ENCODE measurements at regions not wholly inside any gene's neighbourhood (a gene's known extent, or its start where the extent isn't known, plus 50 kb on each side); places are given as distances from the start of the nearest gene placed in this dataset.

GRCh38 chr5:12757035-12757434 lies 852.8 kb upstream of the CTNND2 start:
- no peak for TF ChIP-seq CTCF (IDR thresholded peaks at IDR 0.05; ENCODE audit: low read depth, low read length, missing control alignments)
- no peak for DNase-seq (ENCODE audit: extremely low read depth, low read depth)
- no peak overlapping the region for H3K4me3 ChIP-seq (replicated peaks; ENCODE audit: low read depth, low read length)

- TF ChIP-seq CTCF (IDR thresholded peaks at IDR 0.05; ENCODE audit: low read depth, low read length, missing control alignments), result no peak
- no peak overlapping the region for H3K4me3 ChIP-seq (replicated peaks; ENCODE audit: low read depth, low read length)
- no peak for DNase-seq (ENCODE audit: extremely low read depth, low read depth)
Measured at GRCh38 chr5:12745537-12745936, 841.3 kb upstream of the CTNND2 start.

GRCh38 chr5:12743582-12743981 lies 839.3 kb upstream of the CTNND2 start:
- no peak overlapping the region for H3K4me3 ChIP-seq (replicated peaks; ENCODE audit: low read depth, low read length)
- no peak for DNase-seq (ENCODE audit: extremely low read depth, low read depth)

GRCh38 chr5:12730354-12730753 lies 826.1 kb upstream of the CTNND2 start:
- TF ChIP-seq CTCF (IDR thresholded peaks at IDR 0.05; ENCODE audit: low read depth, low read length, missing control alignments), result no peak
- DNase-seq (ENCODE audit: extremely low read depth, low read depth), result no peak
- no peak overlapping the region for H3K4me3 ChIP-seq (replicated peaks; ENCODE audit: low read depth, low read length)

More at GRCh38 chr5:12743582-12743981, 839.3 kb upstream of the CTNND2 start:
- no peak for TF ChIP-seq CTCF (IDR thresholded peaks at IDR 0.05; ENCODE audit: low read depth, low read length, missing control alignments)

- no peak for TF ChIP-seq CTCF (IDR thresholded peaks at IDR 0.05; ENCODE audit: low read depth, low read length, missing control alignments)
- no peak overlapping the region for H3K4me3 ChIP-seq (replicated peaks; ENCODE audit: low read depth, low read length)
- DNase-seq (ENCODE audit: extremely low read depth, low read depth), result no peak
Measured at GRCh38 chr5:12716664-12717063, 812.4 kb upstream of the CTNND2 start.

- no peak for TF ChIP-seq CTCF (IDR thresholded peaks at IDR 0.05; ENCODE audit: low read depth, low read length, missing control alignments)
- DNase-seq (ENCODE audit: extremely low read depth, low read depth), result no peak
Measured at GRCh38 chr5:12707560-12707959, 803.3 kb upstream of the CTNND2 start.

GRCh38 chr5:12704955-12705354 lies 800.7 kb upstream of the CTNND2 start:
- DNase-seq (ENCODE audit: extremely low read depth, low read depth), result no peak
- H3K4me3 ChIP-seq (replicated peaks; ENCODE audit: low read depth, low read length), result no peak overlapping the region
- no peak for TF ChIP-seq CTCF (IDR thresholded peaks at IDR 0.05; ENCODE audit: low read depth, low read length, missing control alignments)

More at GRCh38 chr5:12707560-12707959, 803.3 kb upstream of the CTNND2 start:
- no peak overlapping the region for H3K4me3 ChIP-seq (replicated peaks; ENCODE audit: low read depth, low read length)
